B cell (primary cell): ENCODE measurements at regions not wholly inside any gene's neighbourhood (a gene's known extent, or its start where the extent isn't known, plus 50 kb on each side); places are given as distances from the start of the nearest gene placed in this dataset.

Experiments
- ATAC-seq: fragments of 200-7000 bp; cut with Tn5 transposase; one replicate; pipeline ENCODE4 v1.10.0; 2021; ENCODE audit warnings: low read depth, mild to moderate bottlenecking, moderate number of reproducible peaks, moderate library complexity
- CTCF ChIA-PET: fragments of 350-600 bp; sonication (Branson Sonifier 250); formaldehyde crosslinking; loops from one replicate; lab custom pipeline; 2021; ENCODE audit warnings: antibody characterized with exemption, inconsistent platforms; lab: Charles Lee
- POLR2A ChIA-PET: fragments of 350-600 bp; sonication (Branson Sonifier 250); formaldehyde crosslinking; loops from one replicate; lab custom pipeline; 2021; ENCODE audit warnings: antibody characterized with exemption; lab: Charles Lee
- DNase-seq: peaks from one replicate; pipeline ENCODE4 v3.0.0; 2013
- H2AFZ ChIP-seq: 2 replicates; pipeline ENCODE4 v1.6.1; 2012; ENCODE audit warnings: mild to moderate bottlenecking, low read depth, low read length; ENCODE audit not compliant: insufficient read depth, poor library complexity, severe bottlenecking
- H3K27ac ChIP-seq, 2 donors: 1 replicate in 1 of 2; 2 replicates in 1 of 2; pipeline ENCODE4 v1.5.1; 2012 to 2013; ENCODE audit warnings: low read length in 2 of 2, mild to moderate bottlenecking in 2 of 2, moderate library complexity in 1 of 2
- H3K27me3 ChIP-seq, 4 experiments: fragments of 200-600 bp in 1 of 4; sonication (generic) in 1 of 4; replicated peaks in 1 of 4; 1 replicate in 2 of 4; 2 replicates in 2 of 4; pipeline versions ENCODE4 v1.6.1 to v1.7.0; 2013 to 2016; ENCODE audit warnings: low read length in 3 of 4, mild to moderate bottlenecking in 2 of 4, mixed read lengths in 1 of 4, moderate library complexity in 1 of 4; ENCODE audit not compliant: insufficient read depth in 4 of 4, control insufficient read depth in 3 of 4; ENCODE audit errors: control extremely low read depth in 1 of 4
- H3K36me3 ChIP-seq, 2 experiments: replicated peaks in 1 of 2; 1 replicate in 1 of 2; 2 replicates in 1 of 2; pipeline versions ENCODE4 v1.6.1 to v1.7.1; 2013; ENCODE audit warnings: low read length in 1 of 2; ENCODE audit not compliant: insufficient read depth in 2 of 2, control insufficient read depth in 1 of 2; ENCODE audit errors: control extremely low read depth in 1 of 2, extremely low read depth in 1 of 2
- H3K4me1 ChIP-seq, 2 donors: fragments of 200-600 bp in 1 of 2; sonication (generic) in 1 of 2; 1 replicate in 1 of 2; 2 replicates in 1 of 2; pipeline versions ENCODE4 v1.5.1 to v1.6.1; 2013 to 2017; ENCODE audit warnings: low read length in 2 of 2; ENCODE audit not compliant: control insufficient read depth in 2 of 2, insufficient read depth in 2 of 2
- H3K4me2 ChIP-seq: replicated peaks from 2 replicates; pipeline ENCODE3; 2012; ENCODE audit warnings: mild to moderate bottlenecking, low read depth, low read length; ENCODE audit not compliant: poor library complexity, severe bottlenecking
- H3K4me3 ChIP-seq, 5 experiments: fragments of 200-600 bp in 1 of 5; sonication (generic) in 1 of 5; 1 replicate in 3 of 5; 2 replicates in 2 of 5; pipeline versions ENCODE4 v1.5.1 to v1.7.0; 2011 to 2016; ENCODE audit warnings: low read length in 4 of 5, mild to moderate bottlenecking in 4 of 5, low read depth in 2 of 5, control low read depth in 1 of 5, moderate library complexity in 1 of 5; ENCODE audit not compliant: insufficient read depth in 1 of 5; ENCODE audit errors: control extremely low read depth in 1 of 5, extremely low read depth in 1 of 5
- H3K79me2 ChIP-seq: fragments of 200-600 bp; sonication (generic); one replicate; pipeline ENCODE4 v1.6.0; 2016; ENCODE audit warnings: low read length; ENCODE audit not compliant: control insufficient read depth, insufficient read depth
- H3K9ac ChIP-seq: fragments of 200-600 bp; sonication (generic); 2 replicates; pipeline ENCODE4 v1.6.1; 2017; ENCODE audit warnings: mild to moderate bottlenecking, low read length, moderate library complexity
- H3K9me3 ChIP-seq, 3 donors: one replicate each; pipeline versions ENCODE4 v1.6.1 to v1.7.1; 2013; ENCODE audit warnings: low read length in 2 of 3; ENCODE audit not compliant: control insufficient read depth in 2 of 3, insufficient read depth in 1 of 3; ENCODE audit errors: control extremely low read depth in 1 of 3
- H4K20me1 ChIP-seq: 2 replicates; pipeline ENCODE4 v1.6.0; 2012; ENCODE audit warnings: mild to moderate bottlenecking, low read length; ENCODE audit not compliant: insufficient read depth, control insufficient read depth, poor library complexity, severe bottlenecking
- H3K27ac Mint-ChIP-seq: one replicate; pipeline ENCODE4 v1.8.0; 2021; ENCODE audit warnings: mixed read lengths
- H3K27me3 Mint-ChIP-seq: one replicate; pipeline ENCODE4 v1.8.0; 2021; ENCODE audit warnings: mixed read lengths
- H3K4me1 Mint-ChIP-seq: one replicate; pipeline ENCODE4 v1.8.0; 2021; ENCODE audit warnings: mixed read lengths
- H3K4me3 Mint-ChIP-seq: one replicate; pipeline ENCODE4 v1.8.0; 2021; ENCODE audit warnings: mixed read lengths
- H3K9me3 Mint-ChIP-seq: one replicate; pipeline ENCODE4 v1.8.0; 2022; ENCODE audit warnings: mixed read lengths; ENCODE audit not compliant: insufficient read depth
- CTCF ChIP-seq: fragments of 200-600 bp; IDR thresholded peaks from one replicate; pipeline ENCODE4 v1.8.0; 2022; ENCODE audit warnings: antibody characterized with exemption, mild to moderate bottlenecking
- EZH2 ChIP-seq: IDR thresholded peaks from 2 replicates; pipeline ENCODE4 v1.6.1; 2012; ENCODE audit warnings: borderline replicate concordance, low read depth, mild to moderate bottlenecking, moderate library complexity, low read length; ENCODE audit not compliant: insufficient read depth, poor library complexity, severe bottlenecking
- WGBS: methylation state at CpG from one replicate; pipeline ENCODE4 v1.1.5; 2013; ENCODE audit warnings: missing lambda C conversion rate; ENCODE audit not compliant: insufficient coverage; 5-methylcytosine and 5-hydroxymethylcytosine counted together
- intact Hi-C: fragments of 100-400 bp; cut with micrococcal nuclease; formaldehyde crosslinking; loops from one replicate; pipeline ENCODE4 v1.10.0; 2022

DNA sequence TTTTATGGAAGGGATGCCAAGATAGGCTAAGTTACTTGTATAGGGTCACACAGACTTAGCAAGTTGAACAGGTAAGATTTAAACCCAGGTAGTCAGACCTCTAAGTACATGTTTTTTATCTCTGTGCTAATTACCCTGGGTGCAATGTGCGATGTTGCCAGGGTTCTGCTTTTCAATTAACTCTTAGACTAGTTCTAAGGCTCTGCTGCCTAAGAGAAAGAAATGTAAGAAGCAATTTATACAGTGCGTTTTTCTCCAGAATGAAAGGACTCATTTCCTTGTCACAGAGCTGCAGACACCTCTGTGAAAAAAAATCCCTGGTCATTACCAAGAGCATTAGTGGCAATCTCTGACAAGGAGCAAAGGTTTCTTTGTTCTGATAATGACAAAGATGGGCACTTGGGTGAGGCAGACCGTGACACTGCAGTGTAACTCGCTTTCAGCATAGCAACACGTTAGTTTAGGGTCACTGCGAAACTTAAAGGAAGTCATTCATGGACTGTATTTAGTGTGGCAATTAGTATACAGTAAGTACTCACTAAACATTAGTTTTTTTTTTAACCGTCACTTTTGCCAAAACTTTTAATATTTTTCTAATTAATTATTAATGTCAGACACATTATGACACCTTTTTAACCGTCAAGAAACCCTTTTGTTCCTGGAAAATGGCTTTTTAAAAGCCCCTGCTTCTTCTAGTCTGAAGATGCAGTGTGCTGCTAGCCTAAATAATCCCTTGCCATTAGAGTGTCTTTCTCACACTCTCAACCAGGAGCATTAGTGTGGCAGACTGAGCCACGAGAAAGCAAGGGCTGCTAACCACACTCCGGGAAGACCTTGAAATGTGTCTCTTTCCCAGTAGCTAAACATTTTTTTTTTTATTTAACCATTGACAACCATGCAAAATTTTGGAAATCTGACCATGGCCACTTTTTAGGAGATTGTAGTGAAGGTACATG is 520.0 kb upstream of the C9orf72 start:
- H3K9me3 ChIP-seq: no peaks in the 10 kb centered on the region
- H3K36me3 ChIP-seq: no peaks in the 10 kb centered on the region
- no peak overlapping the region for H3K4me3 ChIP-seq
- 89% methylated on average over 5 of the region's 10 CpGs for WGBS
- H2AFZ ChIP-seq: no peak overlapping the region
- H3K9ac ChIP-seq: no peak overlapping the region
- Mint-ChIP-seq H3K4me3 (no peak overlapping the region), H3K27me3 (no peaks in the 10 kb centered on the region), H3K27ac (no peak overlapping the region), H3K9me3 (no peaks in the 10 kb centered on the region), H3K4me1 (no peaks in the 10 kb centered on the region)
- H3K27ac ChIP-seq: no peak overlapping the region
- no peaks in the 10 kb centered on the region for H3K4me1 ChIP-seq
- no peaks in the 10 kb centered on the region for H3K79me2 ChIP-seq
- TF ChIP-seq EZH2: no peak
- no peak for TF ChIP-seq CTCF
- H4K20me1 ChIP-seq: no peaks in the 10 kb centered on the region
- intact Hi-C loops: no loop called here
- ChIA-PET POLR2A (no interaction called here), CTCF (no interaction called here)
- ATAC-seq: no peak
- H3K27me3 ChIP-seq: no peaks in the 10 kb centered on the region
- DNase-seq: no peak
- H3K4me2 ChIP-seq: no peak overlapping the region

- H3K9ac ChIP-seq: no peak overlapping the region
- CTCF ChIA-PET: interaction anchor here (0.7 kb wide), 1 partner anchor 801 kb away, joined by 3 read pairs; no protein-coding TSS in a partner anchor
- no peaks in the 10 kb centered on the region for H3K27me3 ChIP-seq
- no peaks in the 10 kb centered on the region for H4K20me1 ChIP-seq
- H3K4me1 Mint-ChIP-seq: no peaks in the 10 kb centered on the region
- no peak overlapping the region for H3K4me3 Mint-ChIP-seq
- no peak overlapping the region for H2AFZ ChIP-seq
- intact Hi-C loops: no loop called here
- no peaks in the 10 kb centered on the region for H3K4me1 ChIP-seq
- WGBS: no CpG with 5 or more reads among the region's 3 CpGs
- H3K27ac ChIP-seq: no peak overlapping the region
- DNase-seq (no peak), ATAC-seq (no peak)
- no peaks in the 10 kb centered on the region for H3K27me3 Mint-ChIP-seq
- peaks cover 2% of the 10 kb centered on the region for H3K9me3 Mint-ChIP-seq
- no peak overlapping the region for H3K4me3 ChIP-seq
- no peak overlapping the region for H3K4me2 ChIP-seq
- no peaks in the 10 kb centered on the region for H3K36me3 ChIP-seq
- H3K27ac Mint-ChIP-seq: no peak overlapping the region
- no peak for TF ChIP-seq EZH2
- no peak for TF ChIP-seq CTCF
- H3K79me2 ChIP-seq: no peaks in the 10 kb centered on the region
- H3K9me3 ChIP-seq: no peaks in the 10 kb centered on the region
- POLR2A ChIA-PET: no interaction called here
Observed at GRCh38 chr9:28101509-28101908, 528.2 kb upstream of the C9orf72 start.
